ENCODE measurements at regions not wholly inside any gene's neighbourhood (a gene's known extent, or its start where the extent isn't known, plus 50 kb on each side); places are given as distances from the start of the nearest gene placed in this dataset.

DNA sequence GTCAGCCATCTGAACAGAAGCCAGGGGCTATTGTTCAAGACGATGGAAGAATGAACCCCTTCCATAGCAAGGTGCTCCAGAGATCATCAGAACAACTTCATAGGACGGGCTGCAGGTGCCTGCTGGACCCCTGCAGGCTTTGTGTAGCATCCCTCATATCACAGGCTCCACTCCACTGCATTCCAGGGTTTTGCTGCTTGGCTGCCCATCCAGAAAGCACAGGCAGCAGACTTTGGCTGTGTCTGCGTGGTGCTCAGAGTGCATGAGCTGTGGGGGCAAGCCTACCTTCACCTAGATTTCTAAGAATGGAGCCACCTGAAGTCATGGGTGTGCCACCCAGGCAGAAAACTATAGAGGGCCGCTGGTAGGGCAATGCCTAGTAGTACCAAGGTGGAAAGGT is 93.9 kb upstream of the NLRP1 start:
- no peak for TF ChIP-seq EZH2phosphoT487 (IDR thresholded peaks at IDR 0.05; ENCODE audit: low read length)
- TF ChIP-seq, protein P1, sequence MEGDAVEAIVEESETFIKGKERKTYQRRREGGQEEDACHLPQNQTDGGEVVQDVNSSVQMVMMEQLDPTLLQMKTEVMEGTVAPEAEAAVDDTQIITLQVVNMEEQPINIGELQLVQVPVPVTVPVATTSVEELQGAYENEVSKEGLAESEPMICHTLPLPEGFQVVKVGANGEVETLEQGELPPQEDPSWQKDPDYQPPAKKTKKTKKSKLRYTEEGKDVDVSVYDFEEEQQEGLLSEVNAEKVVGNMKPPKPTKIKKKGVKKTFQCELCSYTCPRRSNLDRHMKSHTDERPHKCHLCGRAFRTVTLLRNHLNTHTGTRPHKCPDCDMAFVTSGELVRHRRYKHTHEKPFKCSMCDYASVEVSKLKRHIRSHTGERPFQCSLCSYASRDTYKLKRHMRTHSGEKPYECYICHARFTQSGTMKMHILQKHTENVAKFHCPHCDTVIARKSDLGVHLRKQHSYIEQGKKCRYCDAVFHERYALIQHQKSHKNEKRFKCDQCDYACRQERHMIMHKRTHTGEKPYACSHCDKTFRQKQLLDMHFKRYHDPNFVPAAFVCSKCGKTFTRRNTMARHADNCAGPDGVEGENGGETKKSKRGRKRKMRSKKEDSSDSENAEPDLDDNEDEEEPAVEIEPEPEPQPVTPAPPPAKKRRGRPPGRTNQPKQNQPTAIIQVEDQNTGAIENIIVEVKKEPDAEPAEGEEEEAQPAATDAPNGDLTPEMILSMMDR (IDR thresholded peaks at IDR 0.05; ENCODE audit: low read length): no peak
- TF ChIP-seq EZH2 (optimal IDR thresholded peaks at IDR 0.05; ENCODE audit: low read depth, low read length): no peak
- Histone ChIP-seq H3K4me1 (ENCODE audit: low read length) (no peaks in the 10 kb centered on the region), H3K27me3 (replicated peaks; ENCODE audit: insufficient read depth, low read length) (no peaks in the 10 kb centered on the region; the same call in 1 of the 2 replicates), H3K9me2 (replicated peaks; ENCODE audit: insufficient read depth, low read length) (no peaks in the 10 kb centered on the region), H3K79me2 (ENCODE audit: low read length) (no peaks in the 10 kb centered on the region), H3F3A (ENCODE audit: insufficient read depth, low read length) (no peaks in the 10 kb centered on the region), H2AFZ (ENCODE audit: low read length) (no peak overlapping the region), H3K36me3 (replicated peaks; ENCODE audit: insufficient read depth, low read length) (no peaks in the 10 kb centered on the region), H3K27ac (ENCODE audit: low read length) (no peak overlapping the region), H4K20me1 (ENCODE audit: insufficient read depth, low read length) (no peaks in the 10 kb centered on the region), H3K9me3 (replicated peaks; ENCODE audit: insufficient read depth, low read length) (no peaks in the 10 kb centered on the region), H3K4me3 (ENCODE audit: low read length) (no peak overlapping the region), H3K4me2 (ENCODE audit: low read depth, low read length) (no peak overlapping the region), H3K9ac (ENCODE audit: low read length) (no peak overlapping the region)
- DNase-seq: no peak

DNA sequence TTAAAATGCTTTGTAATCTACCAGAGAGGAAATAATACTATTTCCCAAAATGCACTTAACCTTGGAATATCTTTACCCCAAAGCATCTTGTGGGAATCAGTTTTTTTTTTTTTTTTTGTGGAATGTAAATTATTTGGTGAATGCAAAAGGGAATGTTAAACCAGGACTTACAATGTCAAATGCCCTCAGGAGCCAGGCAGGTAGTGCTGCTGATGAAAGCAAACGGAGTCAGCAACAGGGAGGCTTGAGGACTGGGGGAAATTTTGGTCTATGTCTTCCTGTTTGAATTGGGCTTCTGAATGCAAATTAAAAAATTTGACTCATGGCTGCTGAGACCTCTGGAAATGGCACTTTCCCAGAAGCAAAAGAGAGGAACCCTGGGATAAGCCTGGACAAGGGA is 96.5 kb upstream of the NLRP1 start:
- Histone ChIP-seq H3K79me2 (ENCODE audit: low read length) (no peaks in the 10 kb centered on the region), H2AFZ (ENCODE audit: low read length) (no peak overlapping the region), H3K9me3 (replicated peaks; ENCODE audit: insufficient read depth, low read length) (no peaks in the 10 kb centered on the region), H3K27me3 (replicated peaks; ENCODE audit: insufficient read depth, low read length) (no peaks in the 10 kb centered on the region; the same call in 1 of the 2 replicates), H4K20me1 (ENCODE audit: insufficient read depth, low read length) (no peaks in the 10 kb centered on the region), H3K9me2 (replicated peaks; ENCODE audit: insufficient read depth, low read length) (no peaks in the 10 kb centered on the region), H3K9ac (ENCODE audit: low read length) (no peak overlapping the region), H3K27ac (ENCODE audit: low read length) (no peak overlapping the region), H3K4me2 (ENCODE audit: low read depth, low read length) (no peak overlapping the region), H3K4me3 (ENCODE audit: low read length) (no peak overlapping the region), H3F3A (ENCODE audit: insufficient read depth, low read length) (no peaks in the 10 kb centered on the region), H3K36me3 (replicated peaks; ENCODE audit: insufficient read depth, low read length) (no peaks in the 10 kb centered on the region), H3K4me1 (ENCODE audit: low read length) (no peaks in the 10 kb centered on the region)
- DNase-seq: no peak
- TF ChIP-seq EZH2phosphoT487 (IDR thresholded peaks at IDR 0.05; ENCODE audit: low read length): no peak

DNA sequence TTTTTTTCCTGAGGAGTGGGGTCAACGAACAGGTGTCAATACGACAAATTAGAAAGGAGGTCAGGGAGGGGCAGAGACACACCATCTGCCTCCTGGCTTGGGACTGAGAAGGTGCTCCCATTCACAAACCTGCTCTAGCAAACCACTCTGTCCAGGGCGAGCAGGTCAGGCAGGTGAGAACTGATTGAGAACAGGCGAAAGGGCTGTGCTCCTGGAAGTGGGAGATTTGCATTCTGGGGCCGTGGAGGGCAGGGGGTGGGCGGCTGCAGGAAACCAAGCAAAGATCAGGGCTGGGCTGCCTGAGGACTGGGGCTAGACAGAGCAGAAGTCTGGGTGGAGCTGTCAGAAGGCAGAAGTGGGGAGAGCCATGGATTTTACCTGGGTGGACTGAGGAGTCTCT is 98.9 kb upstream of the NLRP1 start:
- H3K79me2 ChIP-seq (ENCODE audit: low read length): no peaks in the 10 kb centered on the region
- H3K27ac ChIP-seq (ENCODE audit: low read length): no peak overlapping the region
- H3F3A ChIP-seq (ENCODE audit: insufficient read depth, low read length): no peaks in the 10 kb centered on the region
- no peaks in the 10 kb centered on the region for H4K20me1 ChIP-seq (ENCODE audit: insufficient read depth, low read length)
- no peaks in the 10 kb centered on the region for H3K9me3 ChIP-seq (replicated peaks; ENCODE audit: insufficient read depth, low read length)
- H3K4me3 ChIP-seq (ENCODE audit: low read length): no peak overlapping the region
- H3K36me3 ChIP-seq (replicated peaks; ENCODE audit: insufficient read depth, low read length): no peaks in the 10 kb centered on the region
- no peak overlapping the region for H3K9ac ChIP-seq (ENCODE audit: low read length)
- TF ChIP-seq, protein P1 (IDR thresholded peaks at IDR 0.05; ENCODE audit: low read length): no peak
- TF ChIP-seq EZH2 (optimal IDR thresholded peaks at IDR 0.05; ENCODE audit: low read depth, low read length) (no peak), EZH2phosphoT487 (IDR thresholded peaks at IDR 0.05; ENCODE audit: low read length) (no peak)
- H3K4me1 ChIP-seq (ENCODE audit: low read length): no peaks in the 10 kb centered on the region
- H2AFZ ChIP-seq (ENCODE audit: low read length): no peak overlapping the region
- no peaks in the 10 kb centered on the region for H3K9me2 ChIP-seq (replicated peaks; ENCODE audit: insufficient read depth, low read length)
- H3K27me3 ChIP-seq (replicated peaks; ENCODE audit: insufficient read depth, low read length): no peaks in the 10 kb centered on the region; the same call in 1 of the 2 replicates
- DNase-seq: no peak
- no peak overlapping the region for H3K4me2 ChIP-seq (ENCODE audit: low read depth, low read length)

DNA sequence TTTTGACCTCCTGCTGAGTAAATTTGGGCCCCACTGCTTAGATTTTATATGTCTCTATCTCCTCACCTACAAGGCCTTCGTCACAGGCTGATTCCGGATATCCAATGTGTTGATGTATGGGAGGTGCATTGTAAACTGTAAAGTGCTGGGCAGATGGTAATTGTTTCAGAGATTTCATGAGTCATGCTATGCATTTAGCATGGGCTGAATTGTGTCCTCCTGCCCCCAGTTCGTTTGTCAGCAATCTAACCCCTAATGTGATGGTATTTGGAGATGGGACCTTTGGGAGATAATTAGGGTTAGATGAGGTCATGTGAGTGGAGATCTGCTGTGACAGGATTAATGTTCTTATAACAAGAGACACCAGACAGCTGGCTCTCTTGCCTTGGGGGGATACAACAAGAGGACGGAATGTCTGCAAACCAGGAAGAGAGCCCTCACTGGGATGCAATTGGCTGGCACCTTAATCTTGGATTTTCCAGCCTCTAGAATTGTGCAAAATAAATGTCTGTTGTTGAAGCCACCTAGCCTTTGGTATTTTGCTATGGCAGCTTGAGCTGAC is 101.8 kb upstream of the NLRP1 start:
- Histone ChIP-seq H3K27ac (ENCODE audit: low read length) (no peak overlapping the region), H3K79me2 (ENCODE audit: low read length) (no peaks in the 10 kb centered on the region), H3F3A (ENCODE audit: insufficient read depth, low read length) (no peaks in the 10 kb centered on the region), H3K4me3 (ENCODE audit: low read length) (no peak overlapping the region), H3K9me2 (replicated peaks; ENCODE audit: insufficient read depth, low read length) (no peaks in the 10 kb centered on the region), H3K9me3 (replicated peaks; ENCODE audit: insufficient read depth, low read length) (no peaks in the 10 kb centered on the region), H3K4me2 (ENCODE audit: low read depth, low read length) (no peak overlapping the region), H3K9ac (ENCODE audit: low read length) (no peak overlapping the region), H2AFZ (ENCODE audit: low read length) (no peak overlapping the region), H3K4me1 (ENCODE audit: low read length) (no peaks in the 10 kb centered on the region), H4K20me1 (ENCODE audit: insufficient read depth, low read length) (no peaks in the 10 kb centered on the region), H3K27me3 (replicated peaks; ENCODE audit: insufficient read depth, low read length) (no peaks in the 10 kb centered on the region; the same call in 1 of the 2 replicates), H3K36me3 (replicated peaks; ENCODE audit: insufficient read depth, low read length) (no peaks in the 10 kb centered on the region)
- no peak for TF ChIP-seq EZH2phosphoT487 (IDR thresholded peaks at IDR 0.05; ENCODE audit: low read length)
- no peak for TF ChIP-seq EZH2 (optimal IDR thresholded peaks at IDR 0.05; ENCODE audit: low read depth, low read length)
- TF ChIP-seq, protein P1 (IDR thresholded peaks at IDR 0.05; ENCODE audit: low read length): no peak
- no peak for DNase-seq
